ENCODE measurements at regions not wholly inside any gene's neighbourhood (a gene's known extent, or its start where the extent isn't known, plus 50 kb on each side); places are given as distances from the start of the nearest gene placed in this dataset.
A peak's percentile ranks its signal among the peaks of the same experiment; 100 is the strongest.

DNA sequence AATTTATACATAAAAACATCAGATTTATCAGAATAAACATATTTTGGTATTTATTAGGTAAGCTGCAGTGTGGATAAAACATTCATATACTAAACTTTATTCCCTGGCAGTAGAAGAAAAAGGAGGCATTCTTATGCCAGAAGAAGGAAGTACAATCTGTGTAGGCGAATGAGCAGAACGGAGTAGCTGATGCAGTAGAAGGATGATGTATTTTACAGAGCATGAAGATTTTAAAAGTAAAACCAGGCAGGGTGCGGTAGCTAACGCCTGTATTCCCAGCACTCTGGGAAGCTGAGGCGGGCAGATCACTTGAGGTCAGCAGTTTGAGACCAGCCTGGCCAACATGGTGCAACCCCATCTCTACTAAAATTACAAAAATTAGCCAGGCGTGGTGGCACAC, 294.9 kb upstream of the MKLN1 start (continued):
- TF ChIP-seq, protein P1, sequence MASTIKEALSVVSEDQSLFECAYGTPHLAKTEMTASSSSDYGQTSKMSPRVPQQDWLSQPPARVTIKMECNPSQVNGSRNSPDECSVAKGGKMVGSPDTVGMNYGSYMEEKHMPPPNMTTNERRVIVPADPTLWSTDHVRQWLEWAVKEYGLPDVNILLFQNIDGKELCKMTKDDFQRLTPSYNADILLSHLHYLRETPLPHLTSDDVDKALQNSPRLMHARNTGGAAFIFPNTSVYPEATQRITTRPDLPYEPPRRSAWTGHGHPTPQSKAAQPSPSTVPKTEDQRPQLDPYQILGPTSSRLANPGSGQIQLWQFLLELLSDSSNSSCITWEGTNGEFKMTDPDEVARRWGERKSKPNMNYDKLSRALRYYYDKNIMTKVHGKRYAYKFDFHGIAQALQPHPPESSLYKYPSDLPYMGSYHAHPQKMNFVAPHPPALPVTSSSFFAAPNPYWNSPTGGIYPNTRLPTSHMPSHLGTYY (CRISPR knock-in tag; IDR thresholded peaks at IDR 0.05) = no peak

DNA sequence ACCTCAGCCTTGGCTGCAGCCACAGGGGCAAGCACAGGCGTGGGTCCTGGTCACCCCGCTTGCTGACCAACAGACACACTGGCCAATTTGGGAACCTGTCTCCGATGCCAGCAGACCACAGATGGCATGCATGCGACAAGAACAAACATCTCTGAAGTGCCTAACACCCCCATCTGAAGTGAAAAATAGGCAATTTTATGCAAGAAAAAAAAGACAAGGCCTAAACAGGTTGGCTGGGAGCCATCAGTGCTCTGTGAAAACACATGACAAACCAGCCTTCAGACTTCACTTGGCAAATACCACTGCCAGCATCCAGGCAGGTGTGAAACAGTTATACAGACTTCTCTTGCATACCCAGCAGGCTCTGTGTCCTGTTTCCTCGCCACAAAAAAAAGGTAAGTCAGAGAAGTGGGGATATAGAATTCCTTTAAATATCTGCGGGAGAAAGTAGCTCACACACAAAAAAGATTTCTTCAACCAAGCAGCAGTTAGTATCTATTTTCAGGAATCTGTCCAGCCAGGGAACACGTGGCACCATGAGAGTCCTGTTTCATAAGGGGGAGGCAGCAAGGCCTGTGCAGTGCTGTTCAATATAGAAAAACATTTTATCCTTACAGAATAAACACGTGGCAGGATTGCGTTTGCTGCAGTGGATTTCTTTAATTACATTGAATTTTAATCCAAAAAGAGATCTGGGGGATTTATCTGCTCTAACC, 293.4 kb upstream of the MKLN1 start:
- no peak overlapping the region for H3K4me3 Mint-ChIP-seq
- CTCF ChIA-PET = interaction anchor here (1.0 kb wide), 1 partner anchor 137 kb away, joined by 3 read pairs; no protein-coding TSS in a partner anchor
- POLR2A ChIA-PET = no interaction called here
- DNase-seq (ENCODE audit: low spot score) (no peak), ATAC-seq (no peak)
- H3K9me3 Mint-ChIP-seq = no peaks in the 10 kb centered on the region; the same call in 1 of the 2 replicates
- H3K36me3 Mint-ChIP-seq = peaks cover 2% of the 10 kb centered on the region; the same call in 1 of the 2 replicates
- peak overlapping the region; percentile 13; the same call in 1 of the 2 replicates for H3K27ac Mint-ChIP-seq
- peaks cover 2% of the 10 kb centered on the region; the same call in 1 of the 2 replicates for H3K4me1 Mint-ChIP-seq
- no peaks in the 10 kb centered on the region for H3K27me3 Mint-ChIP-seq (ENCODE audit: low read depth)
- TF ChIP-seq HMGA2 (CRISPR knock-in tag; IDR thresholded peaks at IDR 0.05) = no peak
- no peak for TF ChIP-seq KAT7 (CRISPR knock-in tag; IDR thresholded peaks at IDR 0.05; ENCODE audit: borderline replicate concordance)
- no peak for TF ChIP-seq TCF7 (CRISPR knock-in tag; IDR thresholded peaks at IDR 0.05; ENCODE audit: low read depth)
- TF ChIP-seq ATF1 (CRISPR knock-in tag; IDR thresholded peaks at IDR 0.05) = no peak
- TF ChIP-seq ZNF263 (CRISPR knock-in tag; IDR thresholded peaks at IDR 0.05; ENCODE audit: low read depth) = no peak
- TF ChIP-seq, protein P2, sequence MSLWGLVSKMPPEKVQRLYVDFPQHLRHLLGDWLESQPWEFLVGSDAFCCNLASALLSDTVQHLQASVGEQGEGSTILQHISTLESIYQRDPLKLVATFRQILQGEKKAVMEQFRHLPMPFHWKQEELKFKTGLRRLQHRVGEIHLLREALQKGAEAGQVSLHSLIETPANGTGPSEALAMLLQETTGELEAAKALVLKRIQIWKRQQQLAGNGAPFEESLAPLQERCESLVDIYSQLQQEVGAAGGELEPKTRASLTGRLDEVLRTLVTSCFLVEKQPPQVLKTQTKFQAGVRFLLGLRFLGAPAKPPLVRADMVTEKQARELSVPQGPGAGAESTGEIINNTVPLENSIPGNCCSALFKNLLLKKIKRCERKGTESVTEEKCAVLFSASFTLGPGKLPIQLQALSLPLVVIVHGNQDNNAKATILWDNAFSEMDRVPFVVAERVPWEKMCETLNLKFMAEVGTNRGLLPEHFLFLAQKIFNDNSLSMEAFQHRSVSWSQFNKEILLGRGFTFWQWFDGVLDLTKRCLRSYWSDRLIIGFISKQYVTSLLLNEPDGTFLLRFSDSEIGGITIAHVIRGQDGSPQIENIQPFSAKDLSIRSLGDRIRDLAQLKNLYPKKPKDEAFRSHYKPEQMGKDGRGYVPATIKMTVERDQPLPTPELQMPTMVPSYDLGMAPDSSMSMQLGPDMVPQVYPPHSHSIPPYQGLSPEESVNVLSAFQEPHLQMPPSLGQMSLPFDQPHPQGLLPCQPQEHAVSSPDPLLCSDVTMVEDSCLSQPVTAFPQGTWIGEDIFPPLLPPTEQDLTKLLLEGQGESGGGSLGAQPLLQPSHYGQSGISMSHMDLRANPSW (CRISPR knock-in tag; conservative IDR thresholded peaks at IDR 0.05; ENCODE audit: low read depth) = no peak
- TF ChIP-seq ZNF423 (CRISPR knock-in tag; IDR thresholded peaks at IDR 0.05) = no peak
- TF ChIP-seq CREB1 (CRISPR knock-in tag; IDR thresholded peaks at IDR 0.05) = no peak
- TF ChIP-seq, protein P3, sequence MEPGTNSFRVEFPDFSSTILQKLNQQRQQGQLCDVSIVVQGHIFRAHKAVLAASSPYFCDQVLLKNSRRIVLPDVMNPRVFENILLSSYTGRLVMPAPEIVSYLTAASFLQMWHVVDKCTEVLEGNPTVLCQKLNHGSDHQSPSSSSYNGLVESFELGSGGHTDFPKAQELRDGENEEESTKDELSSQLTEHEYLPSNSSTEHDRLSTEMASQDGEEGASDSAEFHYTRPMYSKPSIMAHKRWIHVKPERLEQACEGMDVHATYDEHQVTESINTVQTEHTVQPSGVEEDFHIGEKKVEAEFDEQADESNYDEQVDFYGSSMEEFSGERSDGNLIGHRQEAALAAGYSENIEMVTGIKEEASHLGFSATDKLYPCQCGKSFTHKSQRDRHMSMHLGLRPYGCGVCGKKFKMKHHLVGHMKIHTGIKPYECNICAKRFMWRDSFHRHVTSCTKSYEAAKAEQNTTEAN (CRISPR knock-in tag; IDR thresholded peaks at IDR 0.05) = no peak
- TF ChIP-seq, protein P4, sequence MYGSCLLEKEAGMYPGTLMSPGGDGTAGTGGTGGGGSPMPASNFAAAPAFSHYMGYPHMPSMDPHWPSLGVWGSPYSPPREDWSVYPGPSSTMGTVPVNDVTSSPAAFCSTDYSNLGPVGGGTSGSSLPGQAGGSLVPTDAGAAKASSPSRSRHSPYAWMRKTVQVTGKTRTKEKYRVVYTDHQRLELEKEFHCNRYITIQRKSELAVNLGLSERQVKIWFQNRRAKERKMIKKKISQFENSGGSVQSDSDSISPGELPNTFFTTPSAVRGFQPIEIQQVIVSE (CRISPR knock-in tag; IDR thresholded peaks at IDR 0.05; ENCODE audit: borderline replicate concordance) = no peak
- no peak for TF ChIP-seq MXD4 (CRISPR knock-in tag; IDR thresholded peaks at IDR 0.05; ENCODE audit: borderline replicate concordance)
- no peak for TF ChIP-seq NFYB (CRISPR knock-in tag; conservative IDR thresholded peaks at IDR 0.05; ENCODE audit: low read depth)

DNA sequence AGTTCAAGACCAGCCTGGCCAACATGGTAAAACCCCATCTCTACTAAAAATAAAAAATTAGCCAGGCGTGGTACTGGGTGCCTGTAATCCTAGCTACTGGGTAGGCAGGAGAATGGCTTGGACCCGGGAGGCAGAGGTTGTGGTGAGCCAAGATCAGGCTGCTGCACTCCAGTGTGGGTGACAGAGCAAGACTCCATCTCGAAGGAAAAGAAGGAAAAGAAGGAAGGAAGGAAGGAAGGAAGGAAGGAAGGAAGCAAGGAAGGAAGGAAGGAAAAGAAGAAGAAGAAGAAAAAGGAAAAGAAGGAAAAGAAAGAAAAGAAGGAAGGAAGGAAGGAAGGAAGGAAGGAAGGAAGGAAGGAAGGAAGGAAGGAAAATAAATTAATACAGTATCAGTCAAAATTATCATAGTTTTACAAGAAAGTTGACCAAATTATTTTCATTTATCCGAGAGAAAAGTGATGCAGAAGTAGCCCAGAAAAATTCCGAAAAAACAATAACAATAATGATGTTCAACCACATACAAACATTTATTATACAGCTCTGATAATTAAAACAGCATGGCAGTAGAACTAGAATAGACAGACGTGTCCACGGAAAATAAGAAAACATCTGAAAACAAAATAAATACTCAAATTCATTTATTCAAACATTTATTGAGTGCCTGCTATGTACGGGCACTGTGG, 292.4 kb upstream of the MKLN1 start:
- Mint-ChIP-seq H3K36me3 (peaks cover 2% of the 10 kb centered on the region; the same call in 1 of the 2 replicates), H3K9me3 (no peaks in the 10 kb centered on the region; the same call in 1 of the 2 replicates), H3K27me3 (ENCODE audit: low read depth) (no peaks in the 10 kb centered on the region), H3K4me3 (no peak overlapping the region), H3K4me1 (peaks cover 5% of the 10 kb centered on the region), H3K27ac (no peak overlapping the region)
- ChIA-PET POLR2A (no interaction called here), CTCF (interaction anchor here (1.0 kb wide), 1 partner anchor 138 kb away, joined by 3 read pairs; no protein-coding TSS in a partner anchor)
- DNase-seq (ENCODE audit: low spot score) (no peak), ATAC-seq (no peak)
- TF ChIP-seq, protein P5, sequence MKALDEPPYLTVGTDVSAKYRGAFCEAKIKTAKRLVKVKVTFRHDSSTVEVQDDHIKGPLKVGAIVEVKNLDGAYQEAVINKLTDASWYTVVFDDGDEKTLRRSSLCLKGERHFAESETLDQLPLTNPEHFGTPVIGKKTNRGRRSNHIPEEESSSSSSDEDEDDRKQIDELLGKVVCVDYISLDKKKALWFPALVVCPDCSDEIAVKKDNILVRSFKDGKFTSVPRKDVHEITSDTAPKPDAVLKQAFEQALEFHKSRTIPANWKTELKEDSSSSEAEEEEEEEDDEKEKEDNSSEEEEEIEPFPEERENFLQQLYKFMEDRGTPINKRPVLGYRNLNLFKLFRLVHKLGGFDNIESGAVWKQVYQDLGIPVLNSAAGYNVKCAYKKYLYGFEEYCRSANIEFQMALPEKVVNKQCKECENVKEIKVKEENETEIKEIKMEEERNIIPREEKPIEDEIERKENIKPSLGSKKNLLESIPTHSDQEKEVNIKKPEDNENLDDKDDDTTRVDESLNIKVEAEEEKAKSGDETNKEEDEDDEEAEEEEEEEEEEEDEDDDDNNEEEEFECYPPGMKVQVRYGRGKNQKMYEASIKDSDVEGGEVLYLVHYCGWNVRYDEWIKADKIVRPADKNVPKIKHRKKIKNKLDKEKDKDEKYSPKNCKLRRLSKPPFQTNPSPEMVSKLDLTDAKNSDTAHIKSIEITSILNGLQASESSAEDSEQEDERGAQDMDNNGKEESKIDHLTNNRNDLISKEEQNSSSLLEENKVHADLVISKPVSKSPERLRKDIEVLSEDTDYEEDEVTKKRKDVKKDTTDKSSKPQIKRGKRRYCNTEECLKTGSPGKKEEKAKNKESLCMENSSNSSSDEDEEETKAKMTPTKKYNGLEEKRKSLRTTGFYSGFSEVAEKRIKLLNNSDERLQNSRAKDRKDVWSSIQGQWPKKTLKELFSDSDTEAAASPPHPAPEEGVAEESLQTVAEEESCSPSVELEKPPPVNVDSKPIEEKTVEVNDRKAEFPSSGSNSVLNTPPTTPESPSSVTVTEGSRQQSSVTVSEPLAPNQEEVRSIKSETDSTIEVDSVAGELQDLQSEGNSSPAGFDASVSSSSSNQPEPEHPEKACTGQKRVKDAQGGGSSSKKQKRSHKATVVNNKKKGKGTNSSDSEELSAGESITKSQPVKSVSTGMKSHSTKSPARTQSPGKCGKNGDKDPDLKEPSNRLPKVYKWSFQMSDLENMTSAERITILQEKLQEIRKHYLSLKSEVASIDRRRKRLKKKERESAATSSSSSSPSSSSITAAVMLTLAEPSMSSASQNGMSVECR (CRISPR knock-in tag; IDR thresholded peaks at IDR 0.05; ENCODE audit: borderline replicate concordance) = no peak
- TF ChIP-seq CBFB (CRISPR knock-in tag; IDR thresholded peaks at IDR 0.05; ENCODE audit: low read depth) = no peak
- TF ChIP-seq ZNF121 (CRISPR knock-in tag; IDR thresholded peaks at IDR 0.05) = no peak
- TF ChIP-seq TCF7 (CRISPR knock-in tag; IDR thresholded peaks at IDR 0.05; ENCODE audit: low read depth) = no peak
- TF ChIP-seq, protein P6, sequence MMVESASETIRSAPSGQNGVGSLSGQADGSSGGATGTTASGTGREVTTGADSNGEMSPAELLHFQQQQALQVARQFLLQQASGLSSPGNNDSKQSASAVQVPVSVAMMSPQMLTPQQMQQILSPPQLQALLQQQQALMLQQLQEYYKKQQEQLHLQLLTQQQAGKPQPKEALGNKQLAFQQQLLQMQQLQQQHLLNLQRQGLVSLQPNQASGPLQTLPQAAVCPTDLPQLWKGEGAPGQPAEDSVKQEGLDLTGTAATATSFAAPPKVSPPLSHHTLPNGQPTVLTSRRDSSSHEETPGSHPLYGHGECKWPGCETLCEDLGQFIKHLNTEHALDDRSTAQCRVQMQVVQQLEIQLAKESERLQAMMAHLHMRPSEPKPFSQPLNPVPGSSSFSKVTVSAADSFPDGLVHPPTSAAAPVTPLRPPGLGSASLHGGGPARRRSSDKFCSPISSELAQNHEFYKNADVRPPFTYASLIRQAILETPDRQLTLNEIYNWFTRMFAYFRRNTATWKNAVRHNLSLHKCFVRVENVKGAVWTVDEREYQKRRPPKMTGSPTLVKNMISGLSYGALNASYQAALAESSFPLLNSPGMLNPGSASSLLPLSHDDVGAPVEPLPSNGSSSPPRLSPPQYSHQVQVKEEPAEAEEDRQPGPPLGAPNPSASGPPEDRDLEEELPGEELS (CRISPR knock-in tag; IDR thresholded peaks at IDR 0.05) = no peak
- TF ChIP-seq, protein P3 (CRISPR knock-in tag; IDR thresholded peaks at IDR 0.05) = no peak

Measured in WTC11 (cell line).